SU-DHL-6 (cell line): ENCODE measurements at regions not wholly inside any gene's neighbourhood (a gene's known extent, or its start where the extent isn't known, plus 50 kb on each side); places are given as distances from the start of the nearest gene placed in this dataset.
"Not testable (repeated sequence)": the region's sequence is repeated elsewhere in the genome, so short reads cannot be mapped to it uniquely, and the experiment has no call there.

Source experiments
- H2AFZ ChIP-seq: fragments of 200-600 bp; sonication (generic); 2 replicates; pipeline ENCODE4 v1.6.1; 2014; ENCODE audit warnings: low read depth, mild to moderate bottlenecking, moderate library complexity, mixed read lengths, antibody characterized with exemption, low read length; ENCODE audit not compliant: severe bottlenecking
- H3F3A ChIP-seq: fragments of 200-600 bp; shearing (Covaris generic); 2 replicates; pipeline ENCODE4 v1.6.0; 2016; ENCODE audit warnings: antibody characterized with exemption, mild to moderate bottlenecking; ENCODE audit not compliant: insufficient read depth
- H3K27ac ChIP-seq: fragments of 200-600 bp; sonication (generic); 2 replicates; pipeline ENCODE4 v1.5.1; 2016; ENCODE audit warnings: low read depth, mild to moderate bottlenecking, low read length, moderate library complexity, mixed read lengths
- H3K27me3 ChIP-seq: fragments of 200-600 bp; sonication (generic), shearing (Covaris generic); 2 replicates; pipeline ENCODE4 v1.6.0; 2014; ENCODE audit warnings: mild to moderate bottlenecking, low read length
- H3K36me3 ChIP-seq: fragments of 200-600 bp; sonication (generic); 2 replicates; pipeline ENCODE4 v1.6.1; 2014; ENCODE audit warnings: mild to moderate bottlenecking, low read length, mixed read lengths
- H3K4me2 ChIP-seq: fragments of 300-600, 200-600 bp; shearing (Covaris generic), sonication (generic); 2 replicates; pipeline ENCODE4 v1.6.0; 2014; ENCODE audit warnings: low read length, low read depth, mild to moderate bottlenecking; ENCODE audit not compliant: poor library complexity, severe bottlenecking
- H3K4me3 ChIP-seq: fragments of 200-600 bp; sonication (generic); 2 replicates; pipeline ENCODE4 v1.5.1; 2014; ENCODE audit warnings: antibody characterized with exemption, low read length, mild to moderate bottlenecking, mixed read lengths; ENCODE audit not compliant: insufficient read depth, poor library complexity, severe bottlenecking
- H3K79me2 ChIP-seq: fragments of 200-600 bp; sonication (generic); 2 replicates; pipeline ENCODE4 v1.6.1; 2014; ENCODE audit warnings: mild to moderate bottlenecking, low read length, moderate library complexity; ENCODE audit not compliant: insufficient read depth
- H3K9ac ChIP-seq: fragments of 200-600 bp; sonication (generic); 2 replicates; pipeline ENCODE4 v1.7.0; 2014; ENCODE audit warnings: mild to moderate bottlenecking, low read length
- H3K9me2 ChIP-seq: fragments of 200-600 bp; sonication (generic); replicated peaks from 2 replicates; pipeline ENCODE4 v1.6.1; 2014; ENCODE audit warnings: low read length; ENCODE audit not compliant: insufficient read depth
- H3K9me3 ChIP-seq: fragments of 200-600 bp; sonication (generic); 2 replicates; pipeline ENCODE4 v1.6.1; 2014; ENCODE audit warnings: low read length, mixed read lengths; ENCODE audit not compliant: insufficient read depth
- H4K20me1 ChIP-seq: fragments of 200-600 bp; sonication (generic); 2 replicates; pipeline ENCODE4 v1.6.1; 2014; ENCODE audit warnings: low read depth, mild to moderate bottlenecking, antibody characterized with exemption, low read length, moderate library complexity, mixed read lengths
- EZH2phosphoT487 ChIP-seq: fragments of 200-600 bp; sonication (generic), shearing (Covaris generic); conservative IDR thresholded peaks from 2 replicates; pipeline ENCODE4 v1.6.1; 2018; ENCODE audit warnings: mild to moderate bottlenecking, antibody characterized with exemption, low read length, moderate library complexity, mixed read lengths
- TF ChIP-seq, protein P1 (sequence below): fragments of 200-600 bp; sonication (generic); IDR thresholded peaks from one replicate; pipeline ENCODE4 v1.5.1; 2017; ENCODE audit warnings: antibody characterized with exemption, mild to moderate bottlenecking, low read length, moderate library complexity; ENCODE audit not compliant: insufficient read depth, poor library complexity, severe bottlenecking

DNA sequence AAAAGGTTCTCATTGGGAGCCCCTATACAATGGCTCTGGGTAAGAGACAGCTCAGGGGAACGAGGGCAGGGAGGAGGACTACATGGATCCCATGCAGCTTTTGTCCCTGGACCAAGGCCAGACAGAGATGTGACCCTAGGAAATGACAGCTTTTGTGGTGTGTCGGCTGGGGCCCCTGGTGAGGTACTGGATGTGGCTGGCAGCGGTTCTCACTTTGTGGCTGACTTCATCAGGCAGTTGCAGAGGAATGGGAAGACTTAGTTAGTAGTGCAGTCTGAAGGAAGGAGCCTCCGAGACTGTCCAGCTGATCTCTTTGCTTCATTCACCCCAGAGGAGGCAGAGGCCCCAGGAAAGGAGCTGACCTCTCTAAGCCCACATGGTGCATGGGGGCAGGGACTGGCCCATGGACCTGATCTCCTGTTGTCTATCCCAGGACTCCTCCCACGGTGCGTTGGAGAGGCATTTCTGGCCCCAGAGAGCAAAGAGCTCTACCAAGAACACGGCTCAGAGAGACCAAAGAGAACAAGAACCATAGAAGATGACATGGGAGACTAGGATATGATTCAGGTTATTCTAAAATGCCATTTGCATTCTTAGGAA lies 202.9 kb downstream of the RPS24 start:
- H3K27ac ChIP-seq = no peak overlapping the region
- TF ChIP-seq, protein P1, sequence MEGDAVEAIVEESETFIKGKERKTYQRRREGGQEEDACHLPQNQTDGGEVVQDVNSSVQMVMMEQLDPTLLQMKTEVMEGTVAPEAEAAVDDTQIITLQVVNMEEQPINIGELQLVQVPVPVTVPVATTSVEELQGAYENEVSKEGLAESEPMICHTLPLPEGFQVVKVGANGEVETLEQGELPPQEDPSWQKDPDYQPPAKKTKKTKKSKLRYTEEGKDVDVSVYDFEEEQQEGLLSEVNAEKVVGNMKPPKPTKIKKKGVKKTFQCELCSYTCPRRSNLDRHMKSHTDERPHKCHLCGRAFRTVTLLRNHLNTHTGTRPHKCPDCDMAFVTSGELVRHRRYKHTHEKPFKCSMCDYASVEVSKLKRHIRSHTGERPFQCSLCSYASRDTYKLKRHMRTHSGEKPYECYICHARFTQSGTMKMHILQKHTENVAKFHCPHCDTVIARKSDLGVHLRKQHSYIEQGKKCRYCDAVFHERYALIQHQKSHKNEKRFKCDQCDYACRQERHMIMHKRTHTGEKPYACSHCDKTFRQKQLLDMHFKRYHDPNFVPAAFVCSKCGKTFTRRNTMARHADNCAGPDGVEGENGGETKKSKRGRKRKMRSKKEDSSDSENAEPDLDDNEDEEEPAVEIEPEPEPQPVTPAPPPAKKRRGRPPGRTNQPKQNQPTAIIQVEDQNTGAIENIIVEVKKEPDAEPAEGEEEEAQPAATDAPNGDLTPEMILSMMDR = no peak
- no peak for TF ChIP-seq EZH2phosphoT487

DNA sequence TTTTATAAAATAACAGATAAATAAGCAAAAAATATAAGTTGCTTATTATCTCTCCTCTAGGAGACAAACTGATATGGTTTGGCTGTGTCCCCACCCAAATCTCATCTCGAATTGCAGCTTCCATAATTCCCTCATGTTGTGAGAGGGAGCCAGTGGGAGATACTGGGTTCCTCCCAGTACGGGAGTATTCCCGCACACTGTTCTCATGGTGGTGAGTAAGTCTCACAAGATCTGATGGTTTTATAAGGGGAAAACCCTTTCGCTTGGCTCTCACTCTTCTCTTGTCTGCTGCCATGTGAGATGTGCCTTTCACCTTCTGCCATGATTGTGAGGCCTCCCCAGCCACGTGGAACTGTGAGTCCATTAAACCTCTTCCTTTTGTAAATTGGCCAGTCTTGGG lies 204.3 kb downstream of the RPS24 start:
- H3K27ac ChIP-seq, H3K4me2 ChIP-seq, H3K4me3 ChIP-seq, H3K36me3 ChIP-seq, H3K9me2 ChIP-seq, H2AFZ ChIP-seq, H3K79me2 ChIP-seq, H3K9ac ChIP-seq, H3K27me3 ChIP-seq, H4K20me1 ChIP-seq, H3F3A ChIP-seq, H3K9me3 ChIP-seq: not testable (repeated sequence)

More for the DNA sequence above, 202.9 kb downstream of the RPS24 start:
- no peak overlapping the region for H3K4me3 ChIP-seq
- no peak overlapping the region for H3K9ac ChIP-seq
- H2AFZ ChIP-seq = no peak overlapping the region
- H3F3A ChIP-seq = no peaks in the 10 kb centered on the region
- no peaks in the 10 kb centered on the region for H3K36me3 ChIP-seq
- no peaks in the 10 kb centered on the region for H4K20me1 ChIP-seq
- H3K4me2 ChIP-seq = no peak overlapping the region
- no peaks in the 10 kb centered on the region for H3K79me2 ChIP-seq
- H3K27me3 ChIP-seq = no peaks in the 10 kb centered on the region
- no peaks in the 10 kb centered on the region for H3K9me3 ChIP-seq
- H3K9me2 ChIP-seq = no peaks in the 10 kb centered on the region

DNA sequence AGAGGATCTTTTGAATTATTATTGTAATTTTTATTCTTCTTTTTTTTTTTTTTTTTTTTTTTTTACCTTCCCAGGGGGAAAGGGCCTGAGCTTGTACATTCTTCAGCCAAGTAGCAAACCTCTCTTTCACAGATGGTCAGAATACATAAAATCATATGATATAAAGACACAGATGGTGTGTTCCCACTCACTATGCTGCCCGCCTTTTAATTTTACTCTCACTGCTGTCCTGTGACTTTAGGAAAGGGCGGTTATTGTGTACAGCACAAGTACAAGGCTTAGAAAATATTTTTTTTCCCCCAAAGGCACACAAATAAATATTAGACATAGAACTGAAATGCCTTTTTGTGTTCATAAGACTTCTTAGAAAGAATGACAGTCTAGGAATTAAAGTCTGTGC lies 213.6 kb downstream of the RPS24 start:
- Histone ChIP-seq H3K4me3 (no peak overlapping the region), H3F3A (no peaks in the 10 kb centered on the region), H3K9me3 (no peaks in the 10 kb centered on the region; the same call in 1 of the 2 replicates), H3K4me2 (no peak overlapping the region), H3K36me3 (no peaks in the 10 kb centered on the region), H2AFZ (no peak overlapping the region), H3K27ac (no peak overlapping the region), H3K9ac (no peak overlapping the region), H3K9me2 (no peaks in the 10 kb centered on the region), H3K27me3 (no peaks in the 10 kb centered on the region), H3K79me2 (no peaks in the 10 kb centered on the region), H4K20me1 (no peaks in the 10 kb centered on the region)
- TF ChIP-seq, protein P1 = no peak
- no peak for TF ChIP-seq EZH2phosphoT487

DNA sequence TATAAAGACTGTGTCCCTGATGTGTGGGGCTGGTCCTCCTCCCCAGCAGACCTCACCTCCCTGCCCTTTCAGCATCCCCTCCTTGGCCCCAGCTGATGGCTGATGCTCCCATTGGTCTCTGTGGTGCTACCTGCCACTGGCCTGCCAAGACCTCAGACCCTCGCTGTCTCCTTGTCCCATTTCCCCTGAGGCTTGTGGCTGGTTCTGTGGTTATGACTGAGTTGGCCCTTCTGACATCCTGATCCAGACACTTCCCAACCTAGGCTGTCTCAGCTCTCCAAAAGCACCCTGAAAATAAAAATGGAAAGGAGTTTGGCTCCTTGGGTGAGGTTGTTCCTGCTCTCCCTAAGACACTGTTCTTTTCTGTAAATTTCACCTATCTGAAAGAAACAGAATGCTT lies 214.2 kb downstream of the RPS24 start:
- Histone ChIP-seq H3K9ac (no peak overlapping the region), H3K79me2 (no peaks in the 10 kb centered on the region), H2AFZ (no peak overlapping the region), H3K36me3 (no peaks in the 10 kb centered on the region), H3K27me3 (no peaks in the 10 kb centered on the region), H3K4me2 (no peak overlapping the region), H3F3A (no peaks in the 10 kb centered on the region), H3K9me3 (no peaks in the 10 kb centered on the region; the same call in 1 of the 2 replicates), H3K9me2 (no peaks in the 10 kb centered on the region), H3K4me3 (no peak overlapping the region), H4K20me1 (no peaks in the 10 kb centered on the region), H3K27ac (no peak overlapping the region)
- TF ChIP-seq, protein P1 = no peak
- no peak for TF ChIP-seq EZH2phosphoT487
